GM12878 (cell line): ENCODE measurements at regions not wholly inside any gene's neighbourhood (a gene's known extent, or its start where the extent isn't known, plus 50 kb on each side); places are given as distances from the start of the nearest gene placed in this dataset.

Experiments used
- ATAC-seq: fragments of 200-7000 bp; cut with Tn5 transposase; 3 replicates; pipeline ENCODE4 v1.9.1; 2020; ENCODE audit warnings: mild to moderate bottlenecking, moderate library complexity
- BruUV-seq: library from RNA; stranded (reverse); fragments of 400-500 nt; replicated peaks from 2 replicates; lab custom pipeline; 2021; lab: Mats Ljungman, UMichigan
- CTCF ChIA-PET: fragments of 300-600 bp; sonication (Branson Sonifier 250); formaldehyde crosslinking; extraction: SDS; loops from one replicate; lab custom pipeline; 2021; ENCODE audit warnings: inconsistent platforms; lab: Yijun Ruan, JAX
- POLR2A ChIA-PET: fragments of 350-600 bp; formaldehyde crosslinking; extraction: SDS; loops from one replicate; lab custom pipeline; 2021; ENCODE audit warnings: inconsistent platforms; lab: Charles Lee
- RAD21 ChIA-PET: fragments of 300-600 bp; sonication (Branson Sonifier 250); formaldehyde crosslinking; loops from one replicate; lab custom pipeline; 2023; ENCODE audit warnings: antibody characterized with exemption; ENCODE audit not compliant: unreplicated experiment; lab: Charles Lee
- SMC1A ChIA-PET: fragments of 300-600 bp; sonication (Branson Sonifier 250); formaldehyde crosslinking; loops from one replicate; lab custom pipeline; 2023; ENCODE audit not compliant: unreplicated experiment, uncharacterized antibody; lab: Charles Lee
- DNase-seq: peaks from one replicate; pipeline ENCODE4 v3.0.0-alpha.2; 2011; ENCODE audit warnings: low read depth, low spot score
- FAIRE-seq: peaks from 3 replicates; lab custom pipeline; 2011; peaks lifted over from hg19 to GRCh38; lab: Jason Lieb, UNC
- H2AFZ ChIP-seq: 2 replicates; pipeline ENCODE4 v1.6.0; 2011; ENCODE audit warnings: low read depth, low read length, control low read depth; ENCODE audit not compliant: control insufficient read depth
- H3K27ac ChIP-seq: 2 replicates; pipeline ENCODE4 v1.5.1; 2011; ENCODE audit warnings: control low read depth; ENCODE audit not compliant: control insufficient read depth, insufficient read depth
- H3K27me3 ChIP-seq, 2 experiments: replicated peaks in 1 of 2; 2 replicates each; pipeline versions ENCODE4 v1.6.0 to v1.6.1; 2011; ENCODE audit warnings: low read length in 1 of 2; ENCODE audit not compliant: control insufficient read depth in 2 of 2, insufficient read depth in 2 of 2
- H3K36me3 ChIP-seq, 2 experiments: 2 replicates each; pipeline ENCODE4 v1.5.1; 2011; ENCODE audit warnings: low read length in 1 of 2; ENCODE audit not compliant: control insufficient read depth in 2 of 2, insufficient read depth in 2 of 2
- H3K4me1 ChIP-seq: 2 replicates; pipeline ENCODE4 v1.6.1; 2011; ENCODE audit warnings: mild to moderate bottlenecking, low read length, moderate library complexity, mixed read lengths; ENCODE audit not compliant: control insufficient read depth, insufficient read depth
- H3K4me2 ChIP-seq: 2 replicates; pipeline ENCODE4 v1.6.0; 2011; ENCODE audit warnings: control low read depth; ENCODE audit not compliant: control insufficient read depth, insufficient read depth
- H3K4me3 ChIP-seq: fragments of 200-600 bp; sonication (generic); 2 replicates; pipeline ENCODE4 v1.5.1; 2016
- H3K79me2 ChIP-seq: 2 replicates; pipeline ENCODE4 v1.6.0; 2011; ENCODE audit warnings: low read length; ENCODE audit not compliant: control insufficient read depth, insufficient read depth
- H3K9ac ChIP-seq: 2 replicates; pipeline ENCODE4 v1.8.0; 2011; ENCODE audit warnings: low read length, control low read depth, mixed read lengths; ENCODE audit not compliant: control insufficient read depth, insufficient read depth
- H3K9me3 ChIP-seq: replicated peaks from 3 replicates; pipeline ENCODE4 v1.5.1; 2011; ENCODE audit warnings: mild to moderate bottlenecking, low read length; ENCODE audit not compliant: control insufficient read depth, insufficient read depth
- H4K20me1 ChIP-seq: 2 replicates; pipeline ENCODE4 v1.6.0; 2011; ENCODE audit not compliant: control insufficient read depth, insufficient read depth
- GATAD2B ChIP-seq: fragments of 450-650 bp; conservative IDR thresholded peaks from 2 replicates; pipeline ENCODE4 v1.6.1; 2017; ENCODE audit warnings: low read depth, mild to moderate bottlenecking, moderate library complexity
- KAT2A ChIP-seq: conservative IDR thresholded peaks from 2 replicates; pipeline ENCODE4 v1.6.1; 2011; ENCODE audit warnings: low read depth, low read length; ENCODE audit not compliant: control insufficient read depth
- KLF5 ChIP-seq: fragments of 450-650 bp; IDR thresholded peaks from 2 replicates; pipeline ENCODE4 v1.6.1; 2014; ENCODE audit warnings: mild to moderate bottlenecking; ENCODE audit not compliant: partially characterized antibody
- NBN ChIP-seq: fragments of 450-650 bp; IDR thresholded peaks from 2 replicates; pipeline ENCODE4 v1.6.1; 2016
- NR2F1 ChIP-seq: fragments of 450-650 bp; conservative IDR thresholded peaks from 2 replicates; pipeline ENCODE4 v1.6.1; 2017; ENCODE audit warnings: mild to moderate bottlenecking
- SPI1 ChIP-seq: IDR thresholded peaks from 2 replicates; pipeline ENCODE4 v1.6.1; 2011; ENCODE audit warnings: low read depth, mild to moderate bottlenecking, low read length, moderate library complexity, borderline replicate concordance; ENCODE audit not compliant: insufficient read depth
- WGBS: methylation state at CpG from one replicate; pipeline ENCODE4 v1.1.6; 2016; ENCODE audit warnings: low lambda C conversion rate; ENCODE audit not compliant: insufficient replicate concordance, insufficient coverage; ENCODE audit errors: missing lambda C conversion rate; 5-methylcytosine and 5-hydroxymethylcytosine counted together
- in situ Hi-C: fragments of 300-500 bp; cut with MboI; formaldehyde crosslinking; loops from 9 replicates; pipeline ENCODE4 v1.14.3; 2018; ENCODE audit warnings: mixed read lengths
- intact Hi-C: fragments of 100-400 bp; cut with micrococcal nuclease; formaldehyde crosslinking; loops from one replicate; pipeline ENCODE4 v1.14.2; 2022; ENCODE audit not compliant: unreplicated experiment
- TF ChIP-seq, protein P1 (sequence below): fragments of 450-650 bp; IDR thresholded peaks from 2 replicates; pipeline ENCODE4 v1.6.1; 2017; ENCODE audit warnings: antibody characterized with exemption, mild to moderate bottlenecking, moderate library complexity
- TF ChIP-seq, protein P2 (sequence below): IDR thresholded peaks from 2 replicates; pipeline ENCODE4 v1.6.1; 2012; ENCODE audit warnings: low read depth, low read length, improper control_type of control experiment
- TF ChIP-seq, protein P3 (sequence below): fragments of 450-650 bp; formaldehyde crosslinking; IDR thresholded peaks from 2 replicates; pipeline ENCODE4 v1.4.0; 2020; ENCODE audit warnings: mild to moderate bottlenecking, moderate library complexity
- TF ChIP-seq, protein P4 (sequence below): IDR thresholded peaks from 2 replicates; pipeline ENCODE4 v1.6.1; 2011; ENCODE audit warnings: borderline replicate concordance, low read depth, mild to moderate bottlenecking, moderate library complexity, low read length; ENCODE audit not compliant: insufficient read depth, poor library complexity, severe bottlenecking

DNA sequence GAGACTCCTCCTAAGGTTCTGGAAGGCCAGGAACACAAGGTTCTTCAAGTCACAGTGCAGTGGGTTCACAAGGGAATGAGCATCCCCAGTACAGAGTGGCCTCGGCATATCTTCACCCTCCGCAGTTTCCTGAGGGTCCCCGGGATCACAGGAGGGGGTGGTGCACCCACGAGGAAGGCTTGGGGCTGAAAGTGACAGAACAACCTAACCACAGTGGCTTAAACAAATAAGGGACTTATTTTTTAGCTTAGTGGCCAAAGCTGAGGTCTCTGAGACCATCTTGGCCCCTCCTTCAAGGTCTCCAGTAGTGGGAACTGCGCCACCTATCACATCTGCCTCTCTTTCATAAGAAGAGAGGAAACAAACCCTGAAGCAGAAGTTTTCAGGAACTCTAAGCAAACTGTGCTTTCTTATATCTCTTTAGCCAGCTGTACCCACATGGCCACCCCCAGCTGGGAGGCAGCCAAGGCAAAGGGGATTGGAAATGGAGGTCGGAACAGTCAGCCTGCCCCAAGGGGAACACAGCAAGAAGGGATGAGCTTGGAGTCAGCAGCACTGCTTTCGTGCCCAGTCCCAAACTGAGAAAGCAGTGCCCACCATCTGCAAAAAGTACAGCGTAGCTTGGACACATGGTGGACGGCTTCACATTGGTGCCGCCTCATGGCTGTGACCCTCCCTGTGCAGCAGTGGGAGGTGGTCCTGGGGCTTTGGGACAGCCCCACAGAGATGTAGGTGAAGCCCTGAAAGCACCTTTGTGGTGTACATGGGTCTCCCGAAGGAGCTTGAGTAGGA, 260.0 kb upstream of the ID2 start:
- H3K4me3 ChIP-seq = no peak overlapping the region
- intact Hi-C loops (loop anchor here (1.0 to 5.0 kb wide), 4 partner anchors 44 to 340 kb away; no protein-coding TSS in a partner anchor), in situ Hi-C loops (loop anchor here (10.0 kb wide), 1 partner anchor 263 kb away; the partner anchor contains the start of gene ID2)
- no peaks in the 10 kb centered on the region for H3K27me3 ChIP-seq
- no peaks in the 10 kb centered on the region for H4K20me1 ChIP-seq
- H3K79me2 ChIP-seq = no peaks in the 10 kb centered on the region
- H3K27ac ChIP-seq = peak overlapping the region; percentile 46
- peaks cover 16% of the 10 kb centered on the region for H3K4me1 ChIP-seq
- SMC1A ChIA-PET = interaction anchor here (0.9 to 20.6 kb wide), 24 partner anchors 9 to 262 kb away, joined by 3 to 352 read pairs (median 6); no protein-coding TSS in a partner anchor
- peak overlapping the region; percentile 61 for H2AFZ ChIP-seq
- POLR2A ChIA-PET = interaction anchor here (0.8 to 7.9 kb wide), 10 partner anchors 14 to 150 kb away, joined by 3 to 70 read pairs (median 6); no protein-coding TSS in a partner anchor
- CTCF ChIA-PET = interaction anchor here (0.6 to 4.5 kb wide), 23 partner anchors 9 to 994 kb away, joined by 3 to 22 read pairs (median 4); no protein-coding TSS in a partner anchor
- peak; percentile 85 for ATAC-seq
- H3K4me2 ChIP-seq = peak overlapping the region; percentile 79
- H3K9me3 ChIP-seq = peaks cover 11% of the 10 kb centered on the region; the same call in 2 of the 3 replicates
- peaks cover 0 to 2% of the 10 kb centered on the region in 2 experiments; a peak in 2 of 4 replicates for H3K36me3 ChIP-seq
- TSS peak; percentile 54 for BruUV-seq
- peak overlapping the region; percentile 19 for H3K9ac ChIP-seq
- peak; percentile 88 for FAIRE-seq
- RAD21 ChIA-PET = interaction anchor here (0.6 to 8.3 kb wide), 28 partner anchors 8 to 988 kb away, joined by 3 to 92 read pairs (median 6); partner anchors contain the start of gene ID2
- peak; percentile 71 for DNase-seq
- WGBS = 26% methylated on average over 11 of the region's 11 CpGs
- TF ChIP-seq, protein P1, sequence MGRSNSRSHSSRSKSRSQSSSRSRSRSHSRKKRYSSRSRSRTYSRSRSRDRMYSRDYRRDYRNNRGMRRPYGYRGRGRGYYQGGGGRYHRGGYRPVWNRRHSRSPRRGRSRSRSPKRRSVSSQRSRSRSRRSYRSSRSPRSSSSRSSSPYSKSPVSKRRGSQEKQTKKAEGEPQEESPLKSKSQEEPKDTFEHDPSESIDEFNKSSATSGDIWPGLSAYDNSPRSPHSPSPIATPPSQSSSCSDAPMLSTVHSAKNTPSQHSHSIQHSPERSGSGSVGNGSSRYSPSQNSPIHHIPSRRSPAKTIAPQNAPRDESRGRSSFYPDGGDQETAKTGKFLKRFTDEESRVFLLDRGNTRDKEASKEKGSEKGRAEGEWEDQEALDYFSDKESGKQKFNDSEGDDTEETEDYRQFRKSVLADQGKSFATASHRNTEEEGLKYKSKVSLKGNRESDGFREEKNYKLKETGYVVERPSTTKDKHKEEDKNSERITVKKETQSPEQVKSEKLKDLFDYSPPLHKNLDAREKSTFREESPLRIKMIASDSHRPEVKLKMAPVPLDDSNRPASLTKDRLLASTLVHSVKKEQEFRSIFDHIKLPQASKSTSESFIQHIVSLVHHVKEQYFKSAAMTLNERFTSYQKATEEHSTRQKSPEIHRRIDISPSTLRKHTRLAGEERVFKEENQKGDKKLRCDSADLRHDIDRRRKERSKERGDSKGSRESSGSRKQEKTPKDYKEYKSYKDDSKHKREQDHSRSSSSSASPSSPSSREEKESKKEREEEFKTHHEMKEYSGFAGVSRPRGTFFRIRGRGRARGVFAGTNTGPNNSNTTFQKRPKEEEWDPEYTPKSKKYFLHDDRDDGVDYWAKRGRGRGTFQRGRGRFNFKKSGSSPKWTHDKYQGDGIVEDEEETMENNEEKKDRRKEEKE = no peak
- TF ChIP-seq KAT2A (no peak), SPI1 (no peak; the same call in 1 of the 2 replicates), NR2F1 (peak; percentile 73), NBN (peak; percentile 69; the same call in 1 of the 2 replicates), KLF5 (no peak), GATAD2B (peak; percentile 78)
- TF ChIP-seq, protein P2, sequence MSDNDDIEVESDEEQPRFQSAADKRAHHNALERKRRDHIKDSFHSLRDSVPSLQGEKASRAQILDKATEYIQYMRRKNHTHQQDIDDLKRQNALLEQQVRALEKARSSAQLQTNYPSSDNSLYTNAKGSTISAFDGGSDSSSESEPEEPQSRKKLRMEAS = peak; percentile 25; the same call in 1 of the 2 replicates
- TF ChIP-seq, protein P3, sequence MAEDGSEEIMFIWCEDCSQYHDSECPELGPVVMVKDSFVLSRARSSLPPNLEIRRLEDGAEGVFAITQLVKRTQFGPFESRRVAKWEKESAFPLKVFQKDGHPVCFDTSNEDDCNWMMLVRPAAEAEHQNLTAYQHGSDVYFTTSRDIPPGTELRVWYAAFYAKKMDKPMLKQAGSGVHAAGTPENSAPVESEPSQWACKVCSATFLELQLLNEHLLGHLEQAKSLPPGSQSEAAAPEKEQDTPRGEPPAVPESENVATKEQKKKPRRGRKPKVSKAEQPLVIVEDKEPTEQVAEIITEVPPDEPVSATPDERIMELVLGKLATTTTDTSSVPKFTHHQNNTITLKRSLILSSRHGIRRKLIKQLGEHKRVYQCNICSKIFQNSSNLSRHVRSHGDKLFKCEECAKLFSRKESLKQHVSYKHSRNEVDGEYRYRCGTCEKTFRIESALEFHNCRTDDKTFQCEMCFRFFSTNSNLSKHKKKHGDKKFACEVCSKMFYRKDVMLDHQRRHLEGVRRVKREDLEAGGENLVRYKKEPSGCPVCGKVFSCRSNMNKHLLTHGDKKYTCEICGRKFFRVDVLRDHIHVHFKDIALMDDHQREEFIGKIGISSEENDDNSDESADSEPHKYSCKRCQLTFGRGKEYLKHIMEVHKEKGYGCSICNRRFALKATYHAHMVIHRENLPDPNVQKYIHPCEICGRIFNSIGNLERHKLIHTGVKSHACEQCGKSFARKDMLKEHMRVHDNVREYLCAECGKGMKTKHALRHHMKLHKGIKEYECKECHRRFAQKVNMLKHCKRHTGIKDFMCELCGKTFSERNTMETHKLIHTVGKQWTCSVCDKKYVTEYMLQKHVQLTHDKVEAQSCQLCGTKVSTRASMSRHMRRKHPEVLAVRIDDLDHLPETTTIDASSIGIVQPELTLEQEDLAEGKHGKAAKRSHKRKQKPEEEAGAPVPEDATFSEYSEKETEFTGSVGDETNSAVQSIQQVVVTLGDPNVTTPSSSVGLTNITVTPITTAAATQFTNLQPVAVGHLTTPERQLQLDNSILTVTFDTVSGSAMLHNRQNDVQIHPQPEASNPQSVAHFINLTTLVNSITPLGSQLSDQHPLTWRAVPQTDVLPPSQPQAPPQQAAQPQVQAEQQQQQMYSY (CRISPR knock-in tag) = no peak
- TF ChIP-seq, protein P4, sequence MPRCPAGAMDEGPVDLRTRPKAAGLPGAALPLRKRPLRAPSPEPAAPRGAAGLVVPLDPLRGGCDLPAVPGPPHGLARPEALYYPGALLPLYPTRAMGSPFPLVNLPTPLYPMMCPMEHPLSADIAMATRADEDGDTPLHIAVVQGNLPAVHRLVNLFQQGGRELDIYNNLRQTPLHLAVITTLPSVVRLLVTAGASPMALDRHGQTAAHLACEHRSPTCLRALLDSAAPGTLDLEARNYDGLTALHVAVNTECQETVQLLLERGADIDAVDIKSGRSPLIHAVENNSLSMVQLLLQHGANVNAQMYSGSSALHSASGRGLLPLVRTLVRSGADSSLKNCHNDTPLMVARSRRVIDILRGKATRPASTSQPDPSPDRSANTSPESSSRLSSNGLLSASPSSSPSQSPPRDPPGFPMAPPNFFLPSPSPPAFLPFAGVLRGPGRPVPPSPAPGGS = peak; percentile 31
